ENCODE measurements at regions not wholly inside any gene's neighbourhood (a gene's known extent, or its start where the extent isn't known, plus 50 kb on each side); places are given as distances from the start of the nearest gene placed in this dataset.
"Not testable (repeated sequence)": the region's sequence is repeated elsewhere in the genome, so short reads cannot be mapped to it uniquely, and the experiment has no call there.

GRCh38 chr20:1845163-1845523, 50.1 kb upstream of the SIRPA start:
- no peak for DNase-seq (ENCODE audit: low read depth)

GRCh38 chr20:1844325-1845162, 50.7 kb upstream of the SIRPA start:
- DNase-seq (ENCODE audit: low read depth), result peak; percentile 2

GRCh38 chr20:1842281-1842680, 52.9 kb upstream of the SIRPA start:
- DNase-seq (ENCODE audit: low read depth), result no peak

GRCh38 chr20:1841554-1842140, 53.6 kb upstream of the SIRPA start:
- no peak for DNase-seq (ENCODE audit: low read depth)

GRCh38 chr20:1840817-1841553, 54.2 kb upstream of the SIRPA start:
- no peak for DNase-seq (ENCODE audit: low read depth)

GRCh38 chr20:1839376-1840317, 55.6 kb upstream of the SIRPA start:
- not testable (repeated sequence) for DNase-seq (ENCODE audit: low read depth)

- DNase-seq (ENCODE audit: low read depth), result no peak
These were observed 56.5 kb upstream of the SIRPA start for GRCh38 chr20:1838556-1839279.

- DNase-seq (ENCODE audit: low read depth), result no peak
These were observed 59.8 kb upstream of the SIRPA start for GRCh38 chr20:1835186-1836035.

- no peak for DNase-seq (ENCODE audit: low read depth)
These were observed 61.2 kb upstream of the SIRPA start for GRCh38 chr20:1833728-1834726.

- DNase-seq (ENCODE audit: low read depth), result no peak
These were observed 62.0 kb upstream of the SIRPA start for GRCh38 chr20:1833216-1833615.

- DNase-seq (ENCODE audit: low read depth), result no peak
These were observed 62.6 kb upstream of the SIRPA start for GRCh38 chr20:1832634-1833033.

GRCh38 chr20:1831606-1832005, 63.6 kb upstream of the SIRPA start:
- DNase-seq (ENCODE audit: low read depth), result no peak

GRCh38 chr20:1831096-1831495, 64.1 kb upstream of the SIRPA start:
- DNase-seq (ENCODE audit: low read depth), result no peak

- no peak for DNase-seq (ENCODE audit: low read depth)
These were observed 65.0 kb upstream of the SIRPA start for GRCh38 chr20:1830240-1830639.

- no peak for DNase-seq (ENCODE audit: low read depth)
These were observed 65.7 kb upstream of the SIRPA start for GRCh38 chr20:1829531-1829930.

- no peak for DNase-seq (ENCODE audit: low read depth)
These were observed 66.4 kb upstream of the SIRPA start for GRCh38 chr20:1828786-1829131.

GRCh38 chr20:1827974-1828785, 67.0 kb upstream of the SIRPA start:
- no peak for DNase-seq (ENCODE audit: low read depth)

GRCh38 chr20:1827510-1827973, 67.7 kb upstream of the SIRPA start:
- DNase-seq (ENCODE audit: low read depth), result no peak

Measured in stimulated activated CD8-positive, alpha-beta memory T cell treated with anti-CD3 and anti-CD28 coated beads, Interleukin-4, amount 100 ng/mL, for 24 hours (primary cell).